Tongue (tissue), 2 donors: ENCODE measurements at regions not wholly inside any gene's neighbourhood (a gene's known extent, or its start where the extent isn't known, plus 50 kb on each side); places are given as distances from the start of the nearest gene placed in this dataset. TPM values are rescaled to one million over a fixed set of nuclear protein-coding genes. Genes with fewer than 3 reads are reported as not detected.

ENCODE experiments used
- DNase-seq: peaks from one replicate; pipeline ENCODE4 v3.0.0-alpha.2; 2015
- small RNA-seq: library from RNA; depleted of rRNA; stranded (forward); fragments of <200 nt; gene quantifications from one replicate; pipeline ENCODE3, GENCODE V24; 2014; ENCODE audit warnings: low replicate concordance

- DNase-seq = no peak
Observed at GRCh38 chr15:93154666-93155065, 65.7 kb upstream of the RGMA start.

- peak; percentile 92 for DNase-seq
Observed at GRCh38 chr15:93152951-93153350, 63.9 kb upstream of the RGMA start.

- no peak for DNase-seq
Observed at GRCh38 chr15:93152360-93152759, 63.3 kb upstream of the RGMA start.

GRCh38 chr15:93150910-93151881 lies 62.2 kb upstream of the RGMA start:
- DNase-seq = no peak

GRCh38 chr15:93146601-93147000 lies 57.6 kb upstream of the RGMA start:
- no peak for DNase-seq

- no peak for DNase-seq
Observed at GRCh38 chr15:93146196-93146595, 57.2 kb upstream of the RGMA start.

GRCh38 chr15:93144463-93145236 lies 55.6 kb upstream of the RGMA start:
- no peak for DNase-seq

GRCh38 chr15:93143186-93143585 lies 54.2 kb upstream of the RGMA start:
- no peak for DNase-seq

GRCh38 chr15:93141371-93141794 lies 52.4 kb upstream of the RGMA start:
- no peak for DNase-seq

- DNase-seq = no peak
Observed at GRCh38 chr15:93139436-93139835, 50.4 kb upstream of the RGMA start.

GRCh38 chr15:93138681-93139250 lies 49.8 kb upstream of the RGMA start:
- DNase-seq = peak; percentile 38

Small RNA genes lying in the stretch of these regions (small RNA-seq; reads per million reads assigned to genes)
- not detected for gene AC103996.1
- not detected for gene AC112693.2
